Uterus (tissue), 2 donors: ENCODE measurements at regions not wholly inside any gene's neighbourhood (a gene's known extent, or its start where the extent isn't known, plus 50 kb on each side); places are given as distances from the start of the nearest gene placed in this dataset.

Experiments
- POLR2A ChIP-seq, 2 donors: fragments of 450-650 bp; IDR thresholded peaks; one replicate each; pipeline ENCODE4 v1.6.1; 2016; ENCODE audit warnings: antibody characterized with exemption in 2 of 2, mild to moderate bottlenecking in 1 of 2, moderate library complexity in 1 of 2
- TF ChIP-seq, protein P1 (sequence below), 4 experiments: fragments of 200-600 bp in 2 of 4; fragments of 450-650 bp in 2 of 4; sonication (generic) in 2 of 4; IDR thresholded peaks; one replicate each; pipeline ENCODE4 v1.5.1; 2016 to 2019; ENCODE audit warnings: antibody characterized with exemption in 4 of 4, mild to moderate bottlenecking in 2 of 4, moderate library complexity in 1 of 4

- TF ChIP-seq POLR2A (IDR thresholded peaks at IDR 0.05): no peak
- TF ChIP-seq, protein P1, sequence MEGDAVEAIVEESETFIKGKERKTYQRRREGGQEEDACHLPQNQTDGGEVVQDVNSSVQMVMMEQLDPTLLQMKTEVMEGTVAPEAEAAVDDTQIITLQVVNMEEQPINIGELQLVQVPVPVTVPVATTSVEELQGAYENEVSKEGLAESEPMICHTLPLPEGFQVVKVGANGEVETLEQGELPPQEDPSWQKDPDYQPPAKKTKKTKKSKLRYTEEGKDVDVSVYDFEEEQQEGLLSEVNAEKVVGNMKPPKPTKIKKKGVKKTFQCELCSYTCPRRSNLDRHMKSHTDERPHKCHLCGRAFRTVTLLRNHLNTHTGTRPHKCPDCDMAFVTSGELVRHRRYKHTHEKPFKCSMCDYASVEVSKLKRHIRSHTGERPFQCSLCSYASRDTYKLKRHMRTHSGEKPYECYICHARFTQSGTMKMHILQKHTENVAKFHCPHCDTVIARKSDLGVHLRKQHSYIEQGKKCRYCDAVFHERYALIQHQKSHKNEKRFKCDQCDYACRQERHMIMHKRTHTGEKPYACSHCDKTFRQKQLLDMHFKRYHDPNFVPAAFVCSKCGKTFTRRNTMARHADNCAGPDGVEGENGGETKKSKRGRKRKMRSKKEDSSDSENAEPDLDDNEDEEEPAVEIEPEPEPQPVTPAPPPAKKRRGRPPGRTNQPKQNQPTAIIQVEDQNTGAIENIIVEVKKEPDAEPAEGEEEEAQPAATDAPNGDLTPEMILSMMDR (IDR thresholded peaks at IDR 0.05): no peak
Measured at GRCh38 chr15:66635817-66636216, 66.2 kb upstream of the SMAD6 start.
